HG03571 (cell line): ENCODE measurements at regions not wholly inside any gene's neighbourhood (a gene's known extent, or its start where the extent isn't known, plus 50 kb on each side); places are given as distances from the start of the nearest gene placed in this dataset.
"Not testable (repeated sequence)": the region's sequence is repeated elsewhere in the genome, so short reads cannot be mapped to it uniquely, and the experiment has no call there.

Experiments used
- ATAC-seq: cut with Tn5 transposase; IDR thresholded peaks from one replicate; pipeline ENCODE4 v1.9.1; 2021; ENCODE audit not compliant: unreplicated experiment

GRCh38 chr3:197459571-197459970, 96.2 kb downstream of the BDH1 start:
- ATAC-seq: not testable (repeated sequence)

DNA sequence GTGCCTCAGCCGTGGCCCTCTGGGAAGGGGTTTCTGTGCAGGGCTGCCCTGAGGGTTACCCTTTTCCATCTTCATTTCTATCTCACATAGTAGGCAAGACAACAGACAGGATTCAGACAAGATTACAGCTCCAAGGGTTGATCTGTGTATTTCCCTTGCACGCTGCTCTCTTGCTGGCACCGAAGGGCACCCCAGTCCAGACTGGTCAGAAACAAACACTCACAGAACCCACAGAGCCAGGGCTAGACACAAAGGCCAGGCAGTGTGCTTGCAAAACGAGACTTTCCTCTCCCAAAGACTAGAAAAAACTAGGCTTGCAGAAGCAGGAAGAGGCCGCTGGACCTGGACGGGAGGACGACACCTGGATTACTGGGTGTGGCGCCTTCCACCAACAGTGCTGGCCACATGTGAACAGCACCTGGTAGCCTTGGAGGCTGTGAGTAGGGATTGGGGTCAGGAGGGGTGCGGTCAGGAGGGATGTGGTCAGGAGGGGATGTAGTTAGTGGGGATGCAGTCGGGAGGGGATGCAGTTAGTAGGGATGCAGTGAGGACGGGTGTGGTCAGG, 96.8 kb downstream of the BDH1 start:
- ATAC-seq: no peak

- no peak for ATAC-seq
Measured at GRCh38 chr3:197458179-197458707, 97.5 kb downstream of the BDH1 start.

- peak; percentile 69 for ATAC-seq
Measured at GRCh38 chr3:197456261-197457091, 99.3 kb downstream of the BDH1 start.

DNA sequence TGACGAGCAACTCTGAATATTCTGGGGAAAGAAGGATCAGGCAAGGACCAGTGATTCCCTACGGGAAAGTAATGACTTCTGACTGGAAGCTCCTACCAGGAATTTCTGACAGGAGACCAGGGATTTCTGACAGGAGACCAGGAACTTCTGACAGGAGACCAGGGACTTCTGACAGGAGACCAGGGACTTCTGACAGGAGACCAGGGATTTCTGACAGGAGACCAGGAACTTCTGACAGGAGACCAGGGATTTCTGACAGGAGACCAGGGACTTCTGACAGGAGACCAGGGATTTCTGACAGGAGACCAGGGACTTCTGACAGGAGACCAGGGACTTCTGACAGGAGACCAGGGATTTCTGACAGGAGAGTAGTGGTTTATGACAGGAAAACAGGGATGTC, 100.9 kb downstream of the BDH1 start:
- not testable (repeated sequence) for ATAC-seq

DNA sequence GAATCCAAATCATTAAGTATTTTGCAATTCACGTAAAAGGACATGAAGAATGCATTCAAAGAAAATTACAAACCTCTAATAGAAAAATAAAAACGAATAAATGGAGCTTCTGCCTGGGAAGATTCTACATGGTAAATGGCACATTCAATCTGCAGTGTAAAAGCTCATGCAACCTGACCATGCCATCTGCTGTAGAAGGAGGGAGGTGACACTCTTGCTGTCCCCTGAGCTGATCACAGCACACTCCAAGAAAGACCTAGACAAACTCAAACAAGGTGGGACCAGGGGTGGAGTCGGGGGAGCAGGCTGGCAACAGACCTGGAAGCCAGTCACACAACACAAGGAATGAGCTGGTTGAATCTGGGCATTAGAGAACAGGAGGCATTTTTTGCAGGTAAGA, 101.8 kb downstream of the BDH1 start:
- ATAC-seq: no peak

- no peak for ATAC-seq
Measured at GRCh38 chr3:197450810-197451209, 105.0 kb downstream of the BDH1 start.

GRCh38 chr3:197450308-197450707, 105.5 kb downstream of the BDH1 start:
- ATAC-seq: no peak

DNA sequence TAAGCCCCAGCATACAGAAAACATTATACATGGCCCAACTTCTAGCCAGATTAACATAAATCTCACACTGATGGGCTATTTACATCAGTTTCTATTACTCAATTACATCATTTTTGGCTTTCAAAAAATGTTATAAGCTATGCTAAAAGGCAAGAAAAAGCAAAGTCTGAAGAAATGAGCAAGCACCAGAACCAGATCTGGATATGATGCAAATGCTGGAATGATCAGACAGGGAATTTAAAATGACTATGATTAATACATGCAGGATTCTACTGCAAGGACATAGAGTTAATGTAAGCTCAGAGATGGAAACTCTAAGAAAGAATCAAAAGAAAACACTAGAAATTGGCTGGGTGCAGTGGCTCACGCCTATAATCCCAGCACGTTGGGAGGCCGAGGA, 106.6 kb downstream of the BDH1 start:
- not testable (repeated sequence) for ATAC-seq

GRCh38 chr3:197447781-197448180, 108.0 kb downstream of the BDH1 start:
- not testable (repeated sequence) for ATAC-seq

DNA sequence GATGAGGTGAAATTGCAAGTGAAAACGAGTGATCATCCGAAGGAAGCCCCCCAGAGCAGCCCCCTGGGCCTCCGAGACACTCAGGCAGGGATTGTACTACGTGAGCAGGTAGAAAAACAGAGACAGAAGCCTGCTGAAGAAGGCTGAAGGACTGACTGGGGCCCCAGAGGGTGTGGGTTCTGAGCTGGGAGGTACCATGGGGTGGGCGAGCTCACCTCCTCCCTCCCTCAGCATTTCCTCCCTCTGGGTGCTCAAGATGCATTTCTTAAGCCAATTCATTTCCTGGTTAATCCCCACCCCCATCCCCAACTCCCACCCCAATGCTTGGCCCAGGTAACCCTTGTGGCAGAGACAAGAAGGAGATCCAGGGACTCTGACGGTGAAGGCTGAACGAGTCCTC, 108.7 kb downstream of the BDH1 start:
- no peak for ATAC-seq

DNA sequence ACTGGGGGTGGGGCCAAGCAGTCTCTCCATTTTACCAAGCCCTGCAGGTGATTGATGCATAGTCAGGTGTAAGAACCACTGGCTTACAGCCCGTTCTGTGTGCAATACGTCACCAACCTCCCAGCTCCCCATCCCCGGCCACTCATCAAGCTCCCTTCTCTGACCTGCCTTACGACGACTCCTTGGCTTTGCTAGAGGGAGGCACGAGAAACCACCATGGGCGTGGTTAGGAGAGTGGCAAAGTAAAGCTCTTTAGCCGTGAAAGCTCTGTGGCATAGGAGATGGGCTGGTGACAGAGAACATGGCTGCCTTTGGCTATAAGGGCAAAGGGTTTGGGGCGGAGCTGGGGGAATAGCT, 109.1 kb downstream of the BDH1 start:
- no peak for ATAC-seq

GRCh38 chr3:197445896-197446699, 109.7 kb downstream of the BDH1 start:
- no peak for ATAC-seq

DNA sequence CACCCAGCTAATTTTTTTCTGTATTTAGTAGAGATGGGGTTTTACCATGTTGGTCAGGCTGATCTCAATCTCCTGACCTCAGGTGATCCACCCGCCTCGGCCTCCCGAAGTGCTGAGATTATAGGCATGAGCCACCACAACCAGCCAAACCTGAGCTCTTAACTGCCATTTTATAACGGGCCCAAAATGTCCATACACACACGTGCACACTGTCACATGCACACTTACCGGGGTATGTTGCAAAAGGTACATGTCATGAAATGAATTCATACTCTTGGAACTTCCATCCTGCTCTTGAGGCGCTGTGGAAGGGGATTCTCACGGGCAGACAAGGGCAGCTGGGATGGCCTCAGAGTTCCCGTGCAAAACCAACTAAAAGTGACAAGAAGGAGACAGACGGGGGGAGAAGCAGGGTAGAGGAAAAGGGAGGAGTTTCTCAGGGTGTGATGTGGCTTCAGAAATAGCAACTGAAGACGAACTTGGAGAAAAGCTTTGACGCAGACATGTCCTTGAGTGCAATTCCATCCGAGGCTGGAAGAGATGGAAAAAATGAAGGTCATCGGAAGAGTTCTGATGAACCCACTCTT, 110.9 kb downstream of the BDH1 start:
- ATAC-seq: no peak

GRCh38 chr3:197443506-197443905, 112.3 kb downstream of the BDH1 start:
- no peak for ATAC-seq

GRCh38 chr3:197440717-197441303, 115.0 kb downstream of the BDH1 start:
- no peak for ATAC-seq

DNA sequence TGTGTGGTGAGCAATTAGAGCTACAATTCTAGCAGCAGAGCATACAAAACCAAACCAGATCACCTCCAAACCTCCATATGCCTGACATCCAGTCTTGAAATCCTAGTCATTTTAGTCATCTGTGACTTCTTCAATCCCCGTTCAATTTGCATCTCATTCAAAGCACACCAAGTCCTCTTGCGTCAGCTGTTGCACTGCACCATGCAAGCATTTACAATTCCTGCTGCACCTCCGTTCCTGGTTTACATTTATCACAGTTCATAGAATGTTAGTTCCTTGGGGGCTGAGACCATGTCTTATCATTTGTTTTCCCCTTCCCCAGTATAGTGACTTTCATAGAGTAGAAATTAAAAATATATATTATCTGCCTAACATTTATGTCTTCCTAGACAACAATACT, 116.9 kb downstream of the BDH1 start:
- no peak for ATAC-seq

GRCh38 chr3:197435426-197435825, 120.3 kb downstream of the BDH1 start:
- ATAC-seq: no peak

GRCh38 chr3:197434830-197435229, 120.9 kb downstream of the BDH1 start:
- ATAC-seq: no peak

DNA sequence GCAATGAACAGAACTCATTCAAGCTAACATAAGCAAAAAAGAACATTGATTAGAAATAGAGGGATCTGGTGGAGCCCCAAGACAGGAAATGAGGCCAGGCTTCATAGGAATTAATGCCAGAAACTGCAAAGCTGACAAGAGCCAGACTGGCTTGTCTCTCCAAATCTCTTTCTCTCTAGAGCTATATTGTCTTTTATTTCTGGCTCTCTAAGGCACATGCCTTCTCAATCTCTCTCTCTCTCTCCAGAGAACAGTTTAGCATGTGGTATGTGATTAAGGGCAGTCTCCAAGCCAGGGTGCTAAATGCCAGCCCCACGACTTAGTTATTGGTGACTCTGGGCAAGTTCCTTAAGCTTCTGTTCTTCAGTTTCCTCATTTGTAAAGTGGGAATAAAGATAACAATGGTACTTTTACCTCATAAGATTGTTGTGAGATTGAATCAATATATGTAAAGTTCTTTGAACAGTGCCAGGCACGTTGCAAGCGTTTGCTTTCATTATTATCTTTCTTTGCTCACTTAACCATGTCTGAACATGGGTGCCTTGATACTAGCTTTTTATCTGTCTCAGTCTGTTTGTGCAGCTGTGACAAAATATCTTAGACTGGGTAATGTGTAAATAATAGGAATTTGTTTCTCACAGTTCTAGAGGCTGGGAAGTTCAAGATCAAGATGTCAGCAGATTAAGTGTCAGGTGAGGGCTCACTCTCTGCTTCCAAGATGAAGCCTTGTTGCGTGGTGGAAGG, 123.2 kb downstream of the BDH1 start:
- no peak for ATAC-seq
